Thyroid gland (tissue), 4 donors: ENCODE measurements at regions not wholly inside any gene's neighbourhood (a gene's known extent, or its start where the extent isn't known, plus 50 kb on each side); places are given as distances from the start of the nearest gene placed in this dataset.
A peak's percentile ranks its signal among the peaks of the same experiment; 100 is the strongest.

Experiments
- POLR2A ChIP-seq, 2 donors: fragments of 450-650 bp; IDR thresholded peaks; one replicate each; pipeline ENCODE4 v1.6.1; 2017; ENCODE audit warnings: antibody characterized with exemption in 2 of 2, mild to moderate bottlenecking in 2 of 2, moderate library complexity in 1 of 2
- TF ChIP-seq, protein P1 (sequence below), 6 experiments: fragments of 200-600 bp in 3 of 6; fragments of 450-650 bp in 3 of 6; sonication (generic) in 3 of 6; IDR thresholded peaks; one replicate each; pipeline ENCODE4 v1.5.1; 2016 to 2019; ENCODE audit warnings: antibody characterized with exemption in 6 of 6, mild to moderate bottlenecking in 2 of 6, inconsistent platforms in 1 of 6, moderate library complexity in 1 of 6

DNA sequence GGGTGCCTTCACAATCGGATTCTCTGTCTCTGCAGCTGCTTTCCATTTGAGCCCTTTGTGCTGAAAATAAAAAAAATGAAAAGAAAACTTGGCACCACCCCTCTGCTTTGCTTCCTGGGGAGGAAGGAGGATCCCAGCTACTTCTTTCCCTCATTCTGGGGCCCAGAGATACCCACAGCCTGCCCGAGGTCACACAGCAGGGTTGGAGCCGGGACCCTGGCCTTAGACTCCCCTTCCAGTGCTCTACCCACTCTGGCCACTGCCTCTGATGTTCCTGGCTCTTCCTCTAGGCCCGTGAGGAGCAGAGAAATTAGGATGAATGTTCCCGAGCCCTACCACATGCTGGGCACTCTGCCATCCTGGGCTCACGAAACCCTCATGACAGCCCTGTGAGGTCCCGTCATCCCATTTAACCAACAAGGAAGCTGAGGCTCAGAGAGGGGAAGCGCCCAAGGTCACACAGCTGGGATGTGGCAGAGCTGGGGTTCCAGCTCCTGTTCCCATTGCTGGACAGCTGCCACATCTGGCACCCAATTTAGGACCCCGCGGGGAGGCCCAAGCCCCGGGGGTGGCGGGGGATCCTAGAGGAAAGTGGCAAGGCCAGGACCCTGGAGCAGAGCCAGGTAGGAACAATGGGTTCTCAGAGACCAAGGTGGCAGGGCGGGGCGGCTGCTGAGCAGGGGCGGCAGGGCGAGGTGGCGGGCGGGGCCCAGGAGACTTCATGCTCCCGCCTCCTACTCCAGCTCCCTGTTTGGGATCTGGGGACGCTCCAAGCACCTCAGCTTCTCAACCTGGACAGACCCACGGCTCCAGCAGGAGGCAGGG, 76.6 kb downstream of the CEBPB start:
- TF ChIP-seq, protein P1, sequence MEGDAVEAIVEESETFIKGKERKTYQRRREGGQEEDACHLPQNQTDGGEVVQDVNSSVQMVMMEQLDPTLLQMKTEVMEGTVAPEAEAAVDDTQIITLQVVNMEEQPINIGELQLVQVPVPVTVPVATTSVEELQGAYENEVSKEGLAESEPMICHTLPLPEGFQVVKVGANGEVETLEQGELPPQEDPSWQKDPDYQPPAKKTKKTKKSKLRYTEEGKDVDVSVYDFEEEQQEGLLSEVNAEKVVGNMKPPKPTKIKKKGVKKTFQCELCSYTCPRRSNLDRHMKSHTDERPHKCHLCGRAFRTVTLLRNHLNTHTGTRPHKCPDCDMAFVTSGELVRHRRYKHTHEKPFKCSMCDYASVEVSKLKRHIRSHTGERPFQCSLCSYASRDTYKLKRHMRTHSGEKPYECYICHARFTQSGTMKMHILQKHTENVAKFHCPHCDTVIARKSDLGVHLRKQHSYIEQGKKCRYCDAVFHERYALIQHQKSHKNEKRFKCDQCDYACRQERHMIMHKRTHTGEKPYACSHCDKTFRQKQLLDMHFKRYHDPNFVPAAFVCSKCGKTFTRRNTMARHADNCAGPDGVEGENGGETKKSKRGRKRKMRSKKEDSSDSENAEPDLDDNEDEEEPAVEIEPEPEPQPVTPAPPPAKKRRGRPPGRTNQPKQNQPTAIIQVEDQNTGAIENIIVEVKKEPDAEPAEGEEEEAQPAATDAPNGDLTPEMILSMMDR (IDR thresholded peaks at IDR 0.05), result peak in 2 of 6 experiments; percentile 17 to 27
- TF ChIP-seq POLR2A (IDR thresholded peaks at IDR 0.05), result peak in 1 of 2 donors; percentile 39
